ENCODE measurements at regions not wholly inside any gene's neighbourhood (a gene's known extent, or its start where the extent isn't known, plus 50 kb on each side); places are given as distances from the start of the nearest gene placed in this dataset.

- no peak overlapping the region for H3K4me3 ChIP-seq (ENCODE audit: low read depth, low read length)
- DNase-seq (ENCODE audit: low read depth) = no peak
- TF ChIP-seq CTCF (conservative IDR thresholded peaks at IDR 0.05; ENCODE audit: low read depth, low read length) = no peak
Observed at GRCh38 chr12:24695103-24695502, 253.8 kb downstream of the BCAT1 start.

GRCh38 chr12:24688601-24689000, 260.3 kb downstream of the BCAT1 start:
- no peak for DNase-seq (ENCODE audit: low read depth)
- TF ChIP-seq CTCF (conservative IDR thresholded peaks at IDR 0.05; ENCODE audit: low read depth, low read length) = no peak
- no peak overlapping the region for H3K4me3 ChIP-seq (ENCODE audit: low read depth, low read length)

GRCh38 chr12:24681570-24681969, 267.3 kb downstream of the BCAT1 start:
- DNase-seq (ENCODE audit: low read depth) = no peak
- no peak overlapping the region for H3K4me3 ChIP-seq (ENCODE audit: low read depth, low read length)
- TF ChIP-seq CTCF (conservative IDR thresholded peaks at IDR 0.05; ENCODE audit: low read depth, low read length) = no peak

GRCh38 chr12:24679126-24679525, 269.8 kb downstream of the BCAT1 start:
- DNase-seq (ENCODE audit: low read depth) = peak; percentile 85
- no peak overlapping the region for H3K4me3 ChIP-seq (ENCODE audit: low read depth, low read length)
- no peak for TF ChIP-seq CTCF (conservative IDR thresholded peaks at IDR 0.05; ENCODE audit: low read depth, low read length)

GRCh38 chr12:24678436-24678835, 270.5 kb downstream of the BCAT1 start:
- no peak overlapping the region for H3K4me3 ChIP-seq (ENCODE audit: low read depth, low read length)
- TF ChIP-seq CTCF (conservative IDR thresholded peaks at IDR 0.05; ENCODE audit: low read depth, low read length) = no peak
- DNase-seq (ENCODE audit: low read depth) = peak; percentile 34

- peak; percentile 39 for DNase-seq (ENCODE audit: low read depth)
- TF ChIP-seq CTCF (conservative IDR thresholded peaks at IDR 0.05; ENCODE audit: low read depth, low read length) = no peak
Observed at GRCh38 chr12:24668563-24668962, 280.3 kb downstream of the BCAT1 start.

GRCh38 chr12:24664161-24664880, 284.6 kb downstream of the BCAT1 start:
- H3K4me3 ChIP-seq (ENCODE audit: low read depth, low read length) = no peak overlapping the region
- DNase-seq (ENCODE audit: low read depth) = peak; percentile 16
- TF ChIP-seq CTCF (conservative IDR thresholded peaks at IDR 0.05; ENCODE audit: low read depth, low read length) = no peak

More at GRCh38 chr12:24668563-24668962, 280.3 kb downstream of the BCAT1 start:
- H3K4me3 ChIP-seq (ENCODE audit: low read depth, low read length) = no peak overlapping the region

All from choroid plexus epithelial cell (primary cell).